Stimulated activated CD4-positive, alpha-beta T cell treated with anti-CD3 and anti-CD28 coated beads, Interleukin-2, amount 100 ng/mL, for 48 hours (primary cell): ENCODE measurements at regions not wholly inside any gene's neighbourhood (a gene's known extent, or its start where the extent isn't known, plus 50 kb on each side); places are given as distances from the start of the nearest gene placed in this dataset.
"Not testable (repeated sequence)": the region's sequence is repeated elsewhere in the genome, so short reads cannot be mapped to it uniquely, and the experiment has no call there.

Experiments
- DNase-seq, 2 donors: peaks; one replicate each; pipeline ENCODE4 v3.0.0-alpha.2; 2020

DNA sequence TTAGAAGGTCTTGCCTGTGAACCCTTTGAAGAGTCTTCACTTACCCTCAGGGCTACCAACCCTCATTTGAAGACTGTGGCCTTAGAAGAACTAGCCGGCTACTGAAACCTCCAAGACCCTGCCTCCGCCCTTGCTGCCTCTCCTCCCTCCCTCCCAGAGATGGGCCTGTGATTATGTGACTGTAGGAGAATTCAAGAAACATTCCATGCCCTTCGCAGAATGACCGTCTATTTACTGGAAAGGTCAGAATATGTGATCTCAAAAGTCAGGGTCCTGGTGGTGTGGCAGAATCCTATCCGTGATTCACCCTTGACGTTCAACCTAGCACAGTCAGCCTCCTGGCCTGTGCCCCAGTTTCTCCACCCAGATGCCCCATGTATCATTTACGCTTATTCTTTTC lies 109.6 kb downstream of the CTNND1 start:
- DNase-seq, result no peak

DNA sequence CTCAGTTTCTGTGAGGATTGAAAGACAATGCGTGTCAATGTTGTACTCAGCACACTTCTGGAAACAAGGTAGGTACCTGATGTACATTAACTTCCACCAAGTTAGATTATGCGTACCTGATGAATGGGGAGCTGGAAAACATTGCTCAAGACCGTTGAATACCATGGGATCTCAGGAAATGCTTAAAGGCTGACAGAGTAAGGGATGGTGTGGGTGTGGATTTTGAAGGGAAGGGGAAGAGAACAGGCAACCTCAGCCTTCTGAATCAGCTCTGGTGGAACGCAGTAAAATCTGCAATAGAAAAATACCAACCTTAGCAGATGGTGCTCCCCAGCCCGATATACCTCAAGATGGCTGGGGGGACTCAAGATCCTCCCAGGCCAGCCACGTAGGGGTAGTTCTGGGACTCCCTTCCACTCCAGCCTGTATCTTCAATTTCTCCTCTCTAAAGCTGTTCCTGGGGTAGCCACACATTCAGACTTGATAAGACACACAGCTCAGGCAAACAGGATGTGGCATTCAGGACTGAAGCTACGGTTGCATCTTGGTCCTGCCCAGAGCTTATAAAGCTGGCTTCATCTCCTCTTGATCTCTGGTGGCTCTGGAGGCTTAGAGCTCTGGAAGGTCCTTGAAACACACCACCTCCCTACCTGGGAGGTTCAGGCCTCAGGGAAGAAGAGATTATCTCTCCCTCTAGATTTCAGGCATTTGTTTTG lies 111.8 kb downstream of the CTNND1 start:
- DNase-seq, result no peak

DNA sequence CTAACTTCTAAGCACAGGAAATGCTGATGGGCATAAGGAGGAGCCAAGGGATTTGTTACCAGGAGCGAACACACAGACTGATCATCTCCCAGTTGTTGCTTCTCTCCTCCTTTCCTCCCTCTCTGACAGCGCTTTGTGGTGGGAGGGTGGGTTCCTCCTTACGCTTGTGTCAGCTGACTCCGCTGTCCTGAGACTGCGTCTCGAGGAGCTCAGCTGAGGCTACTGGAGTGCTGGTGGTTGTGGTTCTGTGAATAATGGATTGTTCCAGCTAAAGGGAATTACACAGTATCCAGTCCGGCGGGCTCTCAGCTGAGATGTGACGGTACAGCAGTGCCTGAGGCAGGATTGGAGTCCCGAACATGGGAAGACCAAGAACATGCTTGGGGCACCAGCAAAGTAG lies 113.4 kb downstream of the CTNND1 start:
- DNase-seq, result no peak

DNA sequence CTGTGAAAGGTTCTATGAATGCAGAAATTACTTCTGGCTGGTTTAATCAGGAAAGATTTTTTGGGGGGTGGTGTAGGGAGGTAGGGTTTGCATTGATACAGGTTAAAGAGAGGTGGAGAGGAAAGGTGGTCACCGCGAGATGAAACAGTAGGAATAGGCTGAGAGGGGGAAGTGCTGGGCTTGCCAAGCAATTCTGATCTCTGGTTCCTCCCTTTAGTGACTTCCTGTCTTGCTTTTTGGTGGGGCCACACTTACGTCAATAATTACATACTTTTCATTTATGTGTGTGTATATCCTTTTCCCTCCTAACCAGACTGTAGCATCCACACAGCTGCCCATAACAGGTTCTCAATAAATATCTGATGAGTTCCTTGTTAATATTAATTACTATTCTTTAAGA lies 120.0 kb downstream of the CTNND1 start:
- no peak for DNase-seq

DNA sequence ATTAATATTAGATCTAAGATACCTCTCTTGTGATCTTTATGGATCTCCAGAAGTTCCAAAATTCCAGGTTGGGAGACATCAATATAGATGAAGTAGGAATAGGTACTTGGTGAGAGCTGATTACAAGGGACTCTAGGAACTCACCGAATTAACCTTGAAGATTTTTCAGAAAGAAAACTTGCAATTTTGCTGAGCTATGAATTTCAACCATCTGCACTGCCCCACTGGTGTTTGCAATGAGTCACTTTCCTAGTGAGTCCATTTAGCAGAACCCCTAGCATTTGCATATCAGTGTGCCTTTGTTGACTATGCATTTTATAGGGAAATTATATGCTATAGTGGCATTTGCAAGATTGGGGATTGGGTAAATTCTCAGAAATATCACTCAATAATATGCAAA lies 122.0 kb downstream of the CTNND1 start:
- DNase-seq, result no peak

DNA sequence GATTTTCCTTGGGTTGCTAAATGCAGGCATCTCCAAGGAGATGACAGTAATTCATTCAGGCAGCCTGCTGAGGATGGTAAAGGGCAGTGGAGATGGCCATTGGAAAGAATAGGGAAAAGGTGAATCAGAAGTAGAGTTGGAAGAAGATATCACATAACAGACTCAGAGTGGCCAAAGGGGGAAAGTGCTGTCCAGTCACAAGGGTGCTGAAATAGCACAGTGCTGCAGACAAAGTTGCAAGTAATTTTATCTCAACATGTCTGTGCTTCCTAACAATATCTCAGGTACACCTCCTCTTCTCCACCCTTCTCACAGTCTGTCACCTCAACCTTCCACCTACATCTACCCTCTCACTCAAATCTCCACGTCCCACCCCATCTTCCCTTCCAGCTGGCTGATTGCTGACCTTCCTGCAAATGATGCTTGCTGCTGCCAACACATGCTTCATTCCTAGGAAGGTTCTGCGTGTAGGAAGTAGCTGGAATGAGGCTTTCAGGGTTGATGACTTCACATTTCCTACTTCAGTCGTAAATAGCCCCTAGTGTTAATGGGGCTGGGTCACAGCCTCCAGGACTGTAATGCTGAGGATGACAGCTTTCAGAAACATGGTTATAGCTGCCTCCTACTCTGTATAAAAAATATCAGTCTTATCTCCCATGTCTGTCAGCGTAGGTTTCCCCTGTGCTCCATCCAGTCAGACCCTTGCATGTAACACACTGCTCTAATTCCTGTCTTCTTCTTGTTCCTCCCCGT lies 123.9 kb downstream of the CTNND1 start:
- no peak for DNase-seq

DNA sequence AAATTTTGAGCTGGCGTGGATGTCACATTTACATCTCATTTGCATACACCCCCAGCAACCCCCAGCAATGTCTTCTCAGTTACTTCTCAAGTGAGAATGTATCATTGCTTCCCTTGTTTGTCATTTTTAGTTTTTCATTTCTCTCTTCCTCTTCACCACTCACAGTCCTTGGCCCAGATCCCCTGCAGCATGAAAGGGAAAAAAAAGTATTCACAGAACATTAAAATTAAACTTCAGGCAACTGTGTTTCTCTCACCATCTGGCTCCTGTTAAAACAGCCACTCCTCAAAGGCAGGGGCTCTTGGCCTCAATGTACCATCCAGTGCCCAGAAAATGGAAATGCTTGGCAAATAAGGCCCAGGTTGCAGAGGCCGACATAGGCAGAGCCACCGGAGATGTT lies 126.8 kb downstream of the CTNND1 start:
- DNase-seq, result no peak

DNA sequence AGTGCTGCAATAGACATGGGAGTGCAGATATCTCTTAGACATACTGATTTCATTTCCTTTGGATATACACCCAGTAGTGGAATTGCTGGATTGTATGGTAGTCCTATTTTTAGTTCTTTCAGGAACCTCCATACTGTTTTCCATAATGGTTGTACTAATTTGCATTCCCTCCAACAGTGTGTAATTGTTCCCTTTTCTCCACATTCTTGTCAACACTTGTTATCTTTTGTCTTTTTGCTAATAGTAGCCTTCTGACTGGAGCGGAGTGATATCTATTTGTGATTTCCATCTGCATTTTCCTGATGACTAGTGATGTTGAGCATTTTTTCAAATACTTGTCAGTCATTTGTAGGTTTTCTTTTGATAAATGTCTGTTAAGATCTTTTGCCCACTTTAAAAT lies 128.9 kb downstream of the CTNND1 start:
- DNase-seq, result no peak

DNA sequence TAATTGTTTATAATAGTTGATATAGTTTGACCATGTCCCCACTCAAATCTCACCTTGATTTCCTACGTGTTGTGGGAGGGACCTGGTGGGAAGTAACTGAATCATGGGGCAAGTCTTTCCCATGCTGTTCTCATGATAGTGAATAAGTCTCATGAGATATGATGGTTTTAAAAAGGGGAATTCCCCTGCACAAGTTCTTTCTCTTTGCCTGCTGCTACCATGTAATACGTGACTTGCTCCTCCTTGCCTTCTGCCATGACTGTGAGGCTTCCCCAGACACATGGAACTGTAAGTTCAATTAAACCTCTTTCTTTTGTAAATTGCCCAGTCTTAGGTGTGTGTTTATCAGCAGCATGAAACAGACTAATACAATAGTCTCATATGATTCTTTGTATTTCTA lies 130.5 kb upstream of the OR9Q1 start:
- DNase-seq, result not testable (repeated sequence)

DNA sequence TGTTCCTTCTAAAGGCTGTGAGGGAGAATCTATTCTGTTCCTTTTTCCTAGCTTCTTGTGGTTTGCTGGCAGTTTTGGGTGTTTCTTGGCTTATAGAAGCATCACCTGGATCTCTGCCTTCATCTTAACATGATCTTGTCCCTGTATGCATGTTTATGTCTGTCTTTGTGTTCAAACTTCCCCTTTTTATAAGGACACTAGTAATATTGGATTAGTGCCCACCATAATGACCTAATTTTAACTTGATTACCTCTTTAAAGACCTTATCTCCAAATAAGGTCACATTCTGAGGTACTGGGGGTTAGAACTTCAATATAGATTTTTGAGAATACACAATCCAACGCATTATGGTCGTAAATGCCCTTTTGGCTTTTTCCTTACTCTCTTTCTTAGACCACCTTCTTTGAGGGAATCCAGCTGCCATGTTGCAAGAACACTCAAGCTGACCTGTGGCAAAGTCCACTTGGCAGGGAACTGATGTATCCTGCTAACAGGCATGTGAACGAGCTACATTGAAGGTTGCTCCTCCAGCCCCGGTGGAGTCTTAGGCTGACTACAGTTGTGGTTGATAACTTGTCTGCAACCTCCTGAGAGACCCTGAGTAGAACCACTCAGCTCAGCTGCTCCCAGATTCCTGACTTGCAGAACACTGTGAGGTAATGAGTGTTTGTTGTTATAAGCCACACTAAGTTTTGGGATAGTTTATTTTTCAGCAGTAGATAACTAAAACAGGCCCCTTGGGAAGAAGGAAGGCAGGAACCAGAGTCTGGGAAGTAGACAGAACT lies 127.1 kb upstream of the OR9Q1 start:
- no peak for DNase-seq

DNA sequence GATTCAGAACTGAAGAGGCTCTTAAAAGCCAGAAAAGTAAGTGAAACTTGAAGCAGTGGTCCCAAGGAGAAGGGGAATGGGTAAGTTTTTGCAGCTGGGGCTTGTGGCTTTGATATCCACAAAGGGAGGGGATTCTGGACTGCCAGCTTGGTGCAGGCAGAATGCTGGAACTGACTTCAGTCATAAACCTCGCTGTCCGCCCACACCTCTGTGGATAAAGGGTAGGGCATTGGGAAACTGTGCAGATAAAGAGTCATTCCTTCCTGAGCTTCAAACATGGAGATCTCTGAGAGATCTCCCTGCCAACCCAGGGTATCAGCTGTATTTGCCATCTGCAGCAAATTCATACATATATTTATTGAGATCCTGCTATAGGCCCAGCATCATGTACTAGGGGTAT lies 124.3 kb upstream of the OR9Q1 start:
- DNase-seq, result no peak

DNA sequence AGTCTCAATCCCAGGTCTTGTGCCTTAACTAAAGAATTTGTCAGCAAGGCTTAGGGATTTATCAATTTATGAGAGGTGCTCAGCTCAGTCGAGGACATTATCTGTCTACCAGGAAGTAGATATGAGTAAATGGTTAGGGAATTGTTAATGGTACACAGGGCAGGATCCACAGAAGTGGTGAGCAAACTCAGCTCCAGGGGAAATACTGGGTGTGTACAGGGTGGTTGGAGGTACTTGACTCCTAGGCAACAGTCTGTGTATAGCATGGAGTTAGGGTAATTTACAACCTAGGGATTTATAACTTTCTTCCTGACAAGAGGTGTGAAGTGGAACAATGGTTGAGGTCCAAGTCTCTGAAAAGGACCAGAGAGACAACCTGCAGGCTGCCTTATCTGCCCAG lies 123.4 kb upstream of the OR9Q1 start:
- DNase-seq, result no peak

DNA sequence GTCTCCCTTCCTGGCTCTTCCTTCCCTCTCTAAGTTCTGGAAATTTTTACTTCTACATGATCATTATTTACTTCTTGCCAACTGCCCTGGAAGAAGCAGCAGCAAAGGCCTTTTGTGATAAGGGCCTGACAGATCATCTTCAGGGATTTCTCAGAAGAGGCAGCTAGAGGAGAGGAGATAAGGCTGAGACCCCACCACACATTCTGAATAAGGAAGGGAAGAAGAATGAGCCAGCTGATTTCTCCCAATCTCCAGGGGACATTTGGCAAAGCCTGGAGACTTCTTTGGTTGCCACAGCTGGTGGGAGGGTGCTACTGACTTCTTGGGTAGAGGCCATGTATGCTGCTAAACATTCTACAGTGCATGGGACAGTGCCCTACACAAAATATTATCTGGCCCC lies 122.4 kb upstream of the OR9Q1 start:
- DNase-seq, result no peak

DNA sequence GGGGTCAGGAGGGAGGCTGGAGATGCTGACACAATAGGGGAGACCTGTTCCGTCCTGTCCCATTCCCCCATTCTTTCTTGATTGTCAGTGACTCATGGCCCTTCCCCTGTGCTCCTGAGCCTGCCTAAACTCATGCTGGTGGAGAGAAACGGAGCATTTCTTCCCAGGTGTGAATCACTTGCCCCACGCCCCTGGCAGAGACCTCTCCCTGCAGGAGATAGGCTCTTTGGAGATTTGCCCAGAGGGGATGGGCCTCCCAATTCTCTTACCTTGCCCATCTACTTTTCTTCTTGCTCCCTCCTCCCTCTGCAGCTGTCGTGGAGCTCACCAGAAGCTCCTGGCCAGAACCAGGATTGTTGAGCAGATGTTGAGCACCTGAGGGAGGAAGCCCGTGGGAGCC lies 121.9 kb upstream of the OR9Q1 start:
- DNase-seq, result no peak

DNA sequence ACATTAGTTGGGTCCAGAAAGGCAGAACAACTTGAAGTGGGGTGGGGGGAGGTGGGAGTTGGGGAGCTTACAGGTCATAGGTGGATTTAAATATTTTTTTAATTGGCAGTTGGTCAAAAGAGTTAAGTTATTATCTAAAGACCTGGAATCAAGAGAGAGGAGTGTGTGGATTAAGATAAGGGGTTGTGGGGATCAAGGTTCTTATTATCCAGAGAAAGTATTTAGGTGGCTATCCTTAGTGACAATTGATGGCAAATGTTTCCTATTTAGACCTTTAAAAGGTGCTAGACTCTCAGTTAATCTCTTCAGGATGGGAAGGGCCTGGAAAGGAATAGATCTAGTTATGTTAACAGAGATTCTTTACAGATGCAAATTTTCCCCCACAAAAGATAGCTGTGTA lies 120.7 kb upstream of the OR9Q1 start:
- no peak for DNase-seq

DNA sequence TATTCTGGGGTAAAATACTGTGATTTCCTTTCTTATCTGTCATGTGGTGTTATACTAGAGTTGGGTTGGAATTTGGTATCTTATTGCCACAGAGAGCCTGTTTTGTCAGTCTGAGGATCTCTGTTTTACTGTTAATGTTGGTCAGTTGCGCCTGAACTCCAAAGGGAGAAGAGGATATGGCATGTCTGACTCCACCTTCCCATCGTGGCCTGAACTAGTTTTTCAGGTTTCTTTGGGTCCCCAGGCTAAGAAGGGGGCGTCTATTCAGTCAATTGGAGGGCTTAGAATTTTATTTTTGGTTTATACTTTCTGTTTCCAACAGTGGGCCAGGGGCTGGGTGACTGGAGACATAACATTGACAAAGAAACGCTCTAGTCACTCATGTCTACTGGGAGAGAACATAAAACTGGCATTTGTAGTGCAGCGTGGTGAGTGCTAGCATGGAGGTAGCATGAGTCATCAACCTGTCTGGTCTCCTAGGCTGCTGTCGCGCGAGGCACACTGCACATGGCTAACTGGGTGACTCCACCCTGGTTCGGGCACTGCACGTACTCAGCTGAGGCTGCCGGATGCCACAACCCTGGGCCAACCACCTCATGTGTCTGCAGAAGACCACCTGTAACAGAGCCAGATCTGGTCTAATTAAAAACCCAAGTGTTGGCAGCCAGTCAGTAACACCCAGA lies 120.1 kb upstream of the OR9Q1 start:
- DNase-seq, result peak in 1 of 2 donors; percentile 1

DNA sequence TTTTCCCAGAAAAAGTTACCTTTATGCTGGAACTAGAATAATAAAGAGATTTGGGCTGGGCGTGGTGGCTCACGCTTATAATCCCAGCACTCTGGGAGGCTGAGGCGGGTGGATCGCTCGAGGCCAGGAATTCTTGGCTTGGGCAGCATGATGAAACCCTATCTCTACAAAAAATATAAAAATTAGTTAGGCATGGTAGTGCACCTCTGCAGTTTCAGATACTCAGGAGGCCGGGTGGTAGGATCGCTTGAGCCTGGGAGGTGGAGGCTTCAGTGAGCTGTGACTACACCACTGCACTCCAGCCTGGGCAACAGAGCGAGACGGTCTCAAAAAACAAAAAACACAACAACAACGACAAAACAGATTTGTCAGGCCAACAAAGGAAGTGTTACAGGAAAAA lies 119.3 kb upstream of the OR9Q1 start:
- no peak for DNase-seq

DNA sequence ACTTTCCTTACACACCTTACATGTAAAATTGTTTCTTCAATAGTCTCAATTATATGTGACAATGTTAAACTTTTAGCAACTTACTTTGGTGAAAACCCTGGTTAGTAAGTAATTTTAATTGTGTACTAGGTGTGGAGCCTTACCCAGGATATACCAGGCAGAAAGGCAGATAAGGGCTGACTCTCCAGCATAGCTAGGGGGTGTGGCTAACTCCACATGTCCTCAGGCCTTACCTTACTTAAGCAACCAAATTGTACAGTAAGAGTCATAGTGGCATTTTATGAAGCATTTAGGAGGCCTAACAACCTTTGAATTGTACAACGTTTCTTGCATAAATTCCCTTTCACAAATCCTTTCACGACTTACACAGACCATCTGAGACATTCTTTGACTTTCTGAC lies 118.2 kb upstream of the OR9Q1 start:
- DNase-seq, result no peak

DNA sequence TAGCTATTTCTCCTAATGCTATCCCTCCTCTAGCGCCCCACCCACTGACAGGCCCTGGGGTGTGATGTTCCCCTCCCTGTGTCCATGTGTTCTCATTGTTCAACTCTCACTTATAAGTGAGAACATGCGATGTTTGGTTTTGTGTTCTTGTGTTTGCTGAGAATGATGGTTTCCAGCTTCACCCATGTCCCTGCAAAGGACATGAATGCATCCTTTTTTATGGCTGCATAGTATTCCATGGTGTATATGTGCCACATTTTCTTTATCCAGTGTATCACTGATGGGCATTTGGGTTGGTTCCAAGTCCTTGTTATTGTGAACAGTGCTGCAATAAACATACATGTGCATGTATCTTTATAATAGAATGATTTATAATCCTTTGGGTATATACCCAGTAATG lies 115.3 kb upstream of the OR9Q1 start:
- DNase-seq, result not testable (repeated sequence)

DNA sequence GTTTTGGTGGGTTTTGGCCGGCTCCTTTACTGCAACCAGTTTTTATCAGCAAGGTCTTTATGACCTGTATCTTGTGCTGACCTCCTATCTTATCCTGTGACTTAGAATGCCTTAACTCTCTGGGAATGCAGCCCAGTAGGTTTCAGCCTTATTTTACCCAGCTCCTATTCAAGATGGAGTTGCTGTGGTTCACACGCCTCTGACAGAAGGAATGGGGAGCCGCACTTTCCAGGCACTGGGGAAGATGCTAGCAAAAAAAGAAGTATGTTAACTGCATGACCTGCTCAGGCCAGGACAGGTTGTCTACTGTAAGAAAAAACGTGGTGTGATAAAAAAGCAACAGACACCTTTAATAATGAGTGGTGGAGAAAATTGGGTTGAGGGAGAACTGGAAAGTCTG lies 112.2 kb upstream of the OR9Q1 start:
- DNase-seq, result not testable (repeated sequence)

DNA sequence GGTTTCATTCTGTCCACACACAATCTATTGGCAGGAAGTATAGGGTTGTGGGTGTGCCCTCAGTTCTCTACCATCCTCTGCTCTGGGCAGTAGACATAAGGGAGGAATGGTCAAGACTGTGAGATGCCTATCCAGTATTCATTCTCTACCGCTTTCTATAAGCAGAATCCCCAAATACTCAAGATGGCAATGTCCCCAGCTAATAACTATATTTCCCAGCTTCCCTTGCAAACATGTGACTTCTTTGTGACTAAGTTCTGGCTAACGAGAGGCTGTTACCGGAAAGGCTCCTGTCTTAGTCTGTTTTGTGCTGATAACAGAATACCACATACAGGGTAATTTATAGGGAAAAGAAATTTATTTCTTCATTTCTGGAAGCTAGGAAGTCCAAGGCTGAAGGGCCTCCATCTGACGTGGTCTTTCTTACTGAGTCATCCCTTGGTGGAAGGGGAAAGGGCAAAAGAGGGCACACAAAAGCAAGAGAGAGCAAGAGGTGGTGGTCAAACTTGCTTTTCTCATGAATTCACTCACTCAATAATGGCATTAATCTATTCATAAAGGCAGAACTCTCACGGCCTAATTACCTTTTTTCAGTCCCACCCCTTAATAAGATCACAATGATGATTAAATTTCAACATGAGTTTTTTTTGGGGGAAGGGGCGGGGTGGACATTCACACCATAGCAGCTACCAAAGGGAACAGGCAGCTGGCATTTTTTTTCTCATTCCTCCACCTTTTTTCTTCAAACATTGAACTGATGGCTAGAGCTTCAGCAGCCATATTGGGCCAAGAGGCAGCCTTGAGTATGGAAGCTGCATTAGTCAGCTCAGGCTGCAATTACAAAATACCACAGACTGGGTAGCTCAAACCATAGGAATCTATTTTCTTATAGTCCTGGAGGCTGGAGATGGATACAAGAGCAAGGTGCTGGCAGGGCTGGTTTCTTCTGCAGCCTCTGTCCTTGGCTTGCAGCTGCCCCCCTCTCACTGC lies 109.7 kb upstream of the OR9Q1 start:
- DNase-seq, result no peak

DNA sequence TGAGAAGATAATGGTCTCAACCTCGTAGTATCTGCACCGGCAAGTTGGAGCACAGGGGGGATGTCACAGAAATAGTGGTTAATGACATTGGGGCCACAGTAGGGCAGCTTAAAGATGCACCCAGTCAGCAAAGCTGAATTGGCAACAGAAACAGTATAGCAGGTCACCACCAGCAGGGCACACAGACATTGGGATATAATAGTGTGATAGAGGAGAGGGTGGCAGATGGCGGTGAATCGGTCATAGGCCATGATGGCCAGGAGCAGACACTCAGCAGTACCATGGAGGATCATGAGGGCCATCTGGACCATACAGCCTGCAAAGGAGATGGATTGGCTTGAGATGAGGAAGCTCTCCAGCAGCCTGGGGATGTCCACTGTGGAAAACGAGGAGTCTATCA lies 106.0 kb upstream of the OR9Q1 start:
- DNase-seq, result no peak
